GM12873 (cell line): ENCODE measurements at regions not wholly inside any gene's neighbourhood (a gene's known extent, or its start where the extent isn't known, plus 50 kb on each side); places are given as distances from the start of the nearest gene placed in this dataset.

Experiments
- TF ChIP-seq, protein P1 (sequence below): IDR thresholded peaks from 2 replicates; pipeline ENCODE4 v1.5.1; 2012; ENCODE audit warnings: low read depth, mild to moderate bottlenecking, moderate library complexity, low read length, control low read depth; ENCODE audit not compliant: insufficient read depth; ENCODE audit errors: missing control alignments

DNA sequence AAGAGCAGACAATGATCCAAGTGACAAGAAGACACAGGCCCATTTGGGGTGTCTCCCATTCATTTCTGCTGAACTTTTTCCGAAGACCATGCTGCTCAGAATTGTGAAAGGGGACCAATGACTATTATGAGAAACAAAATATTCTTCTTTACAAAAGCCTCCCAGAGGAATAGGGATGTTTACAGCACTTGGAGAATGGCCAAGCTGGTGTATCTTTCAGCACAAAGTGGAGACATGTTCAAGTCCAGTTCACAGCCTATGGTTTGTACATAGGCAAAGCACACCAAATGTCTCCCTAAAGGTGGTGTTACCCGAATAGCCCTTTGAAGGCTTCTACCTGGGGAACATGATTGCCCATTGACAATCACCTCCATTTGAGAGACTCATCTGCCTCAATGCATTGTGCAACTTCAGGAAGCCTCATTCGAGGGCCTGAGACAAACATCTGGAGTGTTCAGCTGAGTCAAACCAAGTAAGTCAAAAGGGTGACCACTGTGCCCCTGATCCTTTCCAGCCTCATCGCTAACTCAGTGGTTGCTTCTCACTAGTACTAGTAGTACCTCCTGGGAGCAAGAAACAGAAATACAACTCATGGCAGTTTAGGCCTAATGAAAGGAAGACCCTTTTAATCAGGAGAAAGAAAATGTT is 451.0 kb upstream of the MARCKS start:
- TF ChIP-seq, protein P1, sequence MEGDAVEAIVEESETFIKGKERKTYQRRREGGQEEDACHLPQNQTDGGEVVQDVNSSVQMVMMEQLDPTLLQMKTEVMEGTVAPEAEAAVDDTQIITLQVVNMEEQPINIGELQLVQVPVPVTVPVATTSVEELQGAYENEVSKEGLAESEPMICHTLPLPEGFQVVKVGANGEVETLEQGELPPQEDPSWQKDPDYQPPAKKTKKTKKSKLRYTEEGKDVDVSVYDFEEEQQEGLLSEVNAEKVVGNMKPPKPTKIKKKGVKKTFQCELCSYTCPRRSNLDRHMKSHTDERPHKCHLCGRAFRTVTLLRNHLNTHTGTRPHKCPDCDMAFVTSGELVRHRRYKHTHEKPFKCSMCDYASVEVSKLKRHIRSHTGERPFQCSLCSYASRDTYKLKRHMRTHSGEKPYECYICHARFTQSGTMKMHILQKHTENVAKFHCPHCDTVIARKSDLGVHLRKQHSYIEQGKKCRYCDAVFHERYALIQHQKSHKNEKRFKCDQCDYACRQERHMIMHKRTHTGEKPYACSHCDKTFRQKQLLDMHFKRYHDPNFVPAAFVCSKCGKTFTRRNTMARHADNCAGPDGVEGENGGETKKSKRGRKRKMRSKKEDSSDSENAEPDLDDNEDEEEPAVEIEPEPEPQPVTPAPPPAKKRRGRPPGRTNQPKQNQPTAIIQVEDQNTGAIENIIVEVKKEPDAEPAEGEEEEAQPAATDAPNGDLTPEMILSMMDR = no peak

DNA sequence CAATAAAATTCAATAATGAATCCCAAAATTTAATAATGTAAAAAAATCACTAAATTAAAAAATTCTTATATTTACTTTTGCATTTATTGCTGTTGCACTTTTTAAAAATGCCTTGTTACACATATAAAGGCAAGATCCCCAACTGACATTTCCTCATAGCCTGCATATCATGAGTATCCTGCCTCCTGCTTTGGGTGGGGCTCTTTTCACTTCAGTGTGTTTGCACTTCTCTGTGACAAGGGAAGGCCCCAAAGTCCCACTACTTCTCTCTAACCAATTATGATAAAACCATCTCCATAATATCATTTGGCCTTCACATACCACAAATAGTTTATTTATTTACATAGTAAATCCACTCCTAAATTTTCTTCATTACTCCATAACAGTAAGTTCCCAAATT is 446.1 kb upstream of the MARCKS start:
- TF ChIP-seq, protein P1 = no peak

DNA sequence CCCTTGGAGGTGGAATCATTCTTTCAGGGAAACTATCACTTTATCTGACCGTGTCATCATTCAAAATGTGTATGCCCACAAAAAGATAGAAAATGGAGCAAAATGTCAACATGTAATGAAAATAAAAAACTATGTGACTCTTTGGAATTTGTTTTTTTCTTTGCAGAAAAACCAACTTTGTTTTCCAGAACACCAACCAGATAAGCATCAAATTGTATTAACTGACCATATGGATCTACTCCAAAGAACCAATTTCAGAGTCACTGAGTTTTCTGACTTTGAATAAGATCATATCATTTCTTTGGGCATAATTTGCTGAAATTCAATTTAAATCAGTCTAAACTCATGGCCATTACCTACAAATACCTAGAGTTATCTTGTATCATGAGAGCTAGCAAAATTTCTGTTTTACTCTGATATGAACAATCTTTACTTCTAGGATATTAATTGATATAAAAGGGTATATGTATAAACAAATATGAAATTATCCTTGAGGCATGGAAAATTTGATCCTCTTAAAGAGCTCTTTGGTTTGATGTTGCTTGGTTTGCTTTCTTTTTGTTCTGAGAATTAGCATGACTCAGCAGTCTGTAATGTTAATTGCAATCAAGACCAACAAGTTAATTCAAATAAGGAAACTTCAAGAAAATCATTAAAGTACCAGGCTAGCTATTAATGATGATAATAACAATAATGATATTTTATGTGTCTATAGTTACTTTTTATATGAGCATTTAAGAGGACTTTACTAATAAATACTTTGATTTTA is 444.4 kb upstream of the MARCKS start:
- TF ChIP-seq, protein P1 = no peak

DNA sequence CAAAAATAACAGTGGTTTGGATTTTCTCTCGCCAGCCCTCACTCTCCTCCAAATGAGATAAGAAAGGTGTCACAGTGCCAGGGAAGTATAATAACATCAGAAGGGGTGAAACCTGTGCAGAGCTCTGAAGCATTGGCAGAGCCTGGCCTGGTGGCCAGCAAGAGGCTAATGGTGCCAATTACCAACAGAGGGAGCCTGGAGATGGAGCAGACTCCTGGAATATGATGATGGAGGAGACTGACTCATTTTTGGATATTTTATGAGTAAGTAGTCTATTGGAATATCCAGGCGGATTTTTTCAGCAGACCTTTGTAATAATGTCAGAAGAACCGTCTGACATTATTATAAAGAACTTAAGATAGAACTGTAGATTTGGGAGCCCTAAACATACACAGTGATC is 442.6 kb upstream of the MARCKS start:
- TF ChIP-seq, protein P1 = no peak

DNA sequence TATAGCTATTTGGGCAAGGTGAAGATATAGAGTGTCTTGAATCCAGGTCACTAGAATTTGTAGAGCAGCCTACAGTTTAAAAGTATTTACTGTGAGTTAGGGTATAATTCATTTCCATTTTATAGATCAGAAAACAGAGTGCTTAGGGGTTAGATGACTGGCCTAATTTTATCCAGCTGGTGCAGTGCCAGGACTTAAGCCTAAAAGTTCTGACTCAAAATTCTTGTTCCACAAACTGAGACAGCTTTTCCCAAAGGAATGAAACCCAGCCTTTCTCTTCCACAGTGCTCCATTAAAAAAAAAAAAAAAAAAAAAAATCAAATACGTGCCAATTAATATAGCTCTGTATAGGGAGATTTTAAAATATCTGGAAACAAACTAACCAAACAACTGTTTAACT is 441.0 kb upstream of the MARCKS start:
- TF ChIP-seq, protein P1 = no peak

DNA sequence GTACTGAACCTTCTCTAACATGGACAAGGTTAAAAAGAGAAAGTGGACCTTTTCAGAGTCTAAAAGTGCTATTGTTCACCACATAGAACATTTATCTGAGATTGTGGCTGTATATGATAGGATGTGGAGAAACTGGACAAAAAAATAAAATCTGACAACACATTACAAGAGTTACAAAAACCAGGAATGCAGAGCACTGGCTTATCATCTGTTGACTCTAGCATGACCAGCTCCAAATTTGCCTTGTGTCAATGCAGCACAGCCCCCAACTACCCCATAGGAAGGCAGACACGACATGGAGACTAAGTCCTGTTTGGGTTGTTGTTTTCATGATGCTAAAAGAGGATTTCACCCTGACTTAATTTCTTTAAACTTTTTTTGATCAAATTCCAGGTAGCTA is 436.9 kb upstream of the MARCKS start:
- TF ChIP-seq, protein P1 = no peak

DNA sequence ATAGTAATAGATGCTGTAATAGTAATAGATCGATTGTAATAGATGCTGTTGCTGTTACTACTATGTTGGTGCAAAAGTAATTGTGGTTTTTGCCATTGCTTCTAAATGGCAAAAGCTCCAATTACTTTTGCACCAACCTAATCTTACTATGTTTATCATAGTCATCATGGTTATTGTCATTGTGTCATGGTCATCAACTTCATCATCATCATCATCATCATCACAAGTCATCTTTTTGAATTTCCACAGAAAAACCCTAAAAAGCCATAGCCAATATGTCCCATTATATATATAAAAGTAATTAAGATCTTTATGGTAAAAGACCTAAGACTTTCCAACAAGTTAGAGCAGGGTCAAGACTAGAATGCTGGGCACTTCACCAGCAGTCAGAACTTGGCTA is 435.1 kb upstream of the MARCKS start:
- TF ChIP-seq, protein P1 = no peak
